ENCODE measurements at regions not wholly inside any gene's neighbourhood (a gene's known extent, or its start where the extent isn't known, plus 50 kb on each side); places are given as distances from the start of the nearest gene placed in this dataset.

- TF ChIP-seq CTCF (IDR thresholded peaks at IDR 0.05) (no peak), EZH2phosphoT487 (IDR thresholded peaks at IDR 0.05) (no peak)
Observed at GRCh38 chr2:57296795-57297517, 749.6 kb upstream of the VRK2 start.
